ENCODE measurements at regions not wholly inside any gene's neighbourhood (a gene's known extent, or its start where the extent isn't known, plus 50 kb on each side); places are given as distances from the start of the nearest gene placed in this dataset.

DNA sequence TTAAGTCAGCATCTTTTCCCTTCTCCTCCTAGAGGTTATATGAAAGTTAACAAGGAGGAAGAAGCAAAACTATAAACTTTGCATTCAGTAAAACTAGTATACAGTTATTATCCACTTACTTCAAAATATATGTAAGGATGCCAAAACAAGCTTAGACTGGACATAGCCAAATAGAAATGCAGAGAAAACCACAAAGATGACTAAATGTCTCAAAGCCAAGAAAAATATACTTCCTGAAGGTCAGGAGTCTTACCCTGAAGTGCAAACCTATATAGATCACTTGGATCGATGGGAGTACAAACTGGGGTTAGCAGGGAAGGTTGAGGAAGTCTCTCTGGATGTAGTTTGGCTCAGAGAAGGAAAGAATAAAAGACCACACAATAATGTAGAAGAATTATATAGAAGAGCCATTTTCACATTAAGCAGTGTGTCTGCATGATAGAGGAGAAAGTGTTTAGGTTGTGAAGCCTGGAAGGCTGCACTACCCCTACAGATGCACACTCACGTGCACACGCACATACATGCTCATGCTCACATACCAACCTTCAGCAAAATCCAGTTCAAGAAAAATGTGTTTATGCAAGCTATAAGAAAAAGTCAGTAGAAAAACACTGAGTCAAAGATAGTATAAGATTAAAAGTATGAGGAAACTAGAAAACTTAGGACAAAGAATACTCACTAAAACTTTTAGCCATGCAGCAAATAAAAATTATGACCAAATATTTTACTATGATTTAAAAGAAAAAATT is 112.1 kb upstream of the RXFP2 start:
- no peaks in the 10 kb centered on the region for H3K79me2 ChIP-seq (ENCODE audit: control insufficient read depth, low read length)
- no peak overlapping the region for H3K4me2 ChIP-seq (ENCODE audit: low read length)

DNA sequence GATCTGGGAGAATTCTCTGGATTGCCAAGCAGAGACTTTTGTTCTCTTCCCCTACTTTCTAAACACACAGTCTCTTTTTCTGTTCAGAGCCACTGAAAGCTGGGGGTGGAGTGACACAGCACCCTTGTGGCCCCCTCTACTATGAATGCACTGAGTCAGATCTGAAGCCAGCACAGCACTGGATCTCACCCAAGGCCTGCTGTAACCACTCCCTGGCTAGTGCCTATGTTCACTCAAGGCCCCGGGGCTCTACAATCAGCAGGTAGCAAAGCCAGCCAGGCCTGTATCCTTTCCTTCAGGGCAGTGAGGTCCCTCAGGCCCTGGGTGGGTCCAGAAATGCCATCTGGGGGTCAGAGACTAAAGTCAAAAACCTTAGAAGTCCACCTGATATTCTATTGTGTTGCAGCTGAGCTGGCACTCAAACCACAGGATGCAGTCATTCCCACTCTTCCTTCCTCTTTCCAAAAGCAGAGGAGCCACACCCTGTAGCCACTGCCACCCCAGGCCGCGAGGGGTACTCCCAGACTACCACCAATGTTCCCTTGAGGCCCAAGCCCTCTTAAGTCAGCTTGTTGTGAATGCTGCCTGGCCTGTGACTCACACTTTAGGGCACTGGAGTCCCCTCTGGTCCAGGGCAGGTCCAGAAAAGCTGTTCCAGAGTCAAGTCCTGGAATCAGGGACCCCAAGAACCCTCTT is 110.1 kb upstream of the RXFP2 start:
- Histone ChIP-seq H3K4me2 (ENCODE audit: low read length) (no peak overlapping the region), H3K9me3 (ENCODE audit: control insufficient read depth, insufficient read depth, low read length) (no peaks in the 10 kb centered on the region), H3K79me2 (ENCODE audit: control insufficient read depth, low read length) (no peaks in the 10 kb centered on the region), H3K4me3 (ENCODE audit: low read length) (no peak overlapping the region), H3K27me3 (ENCODE audit: control insufficient read depth, low read length) (no peaks in the 10 kb centered on the region), H3K27ac (ENCODE audit: low read depth, low read length) (no peak overlapping the region), H3K9me2 (replicated peaks; ENCODE audit: control insufficient read depth, low read length) (no peaks in the 10 kb centered on the region), H3K36me3 (ENCODE audit: control insufficient read depth, low read length) (no peaks in the 10 kb centered on the region), H3F3A (ENCODE audit: control insufficient read depth, insufficient read depth) (no peaks in the 10 kb centered on the region), H3K4me1 (ENCODE audit: control insufficient read depth, low read length) (no peaks in the 10 kb centered on the region), H4K20me1 (ENCODE audit: control insufficient read depth, insufficient read depth, low read depth, low read length) (no peaks in the 10 kb centered on the region)
- TF ChIP-seq EZH2phosphoT487 (IDR thresholded peaks at IDR 0.05; ENCODE audit: borderline replicate concordance, low read length) = no peak
- TF ChIP-seq, protein P1, sequence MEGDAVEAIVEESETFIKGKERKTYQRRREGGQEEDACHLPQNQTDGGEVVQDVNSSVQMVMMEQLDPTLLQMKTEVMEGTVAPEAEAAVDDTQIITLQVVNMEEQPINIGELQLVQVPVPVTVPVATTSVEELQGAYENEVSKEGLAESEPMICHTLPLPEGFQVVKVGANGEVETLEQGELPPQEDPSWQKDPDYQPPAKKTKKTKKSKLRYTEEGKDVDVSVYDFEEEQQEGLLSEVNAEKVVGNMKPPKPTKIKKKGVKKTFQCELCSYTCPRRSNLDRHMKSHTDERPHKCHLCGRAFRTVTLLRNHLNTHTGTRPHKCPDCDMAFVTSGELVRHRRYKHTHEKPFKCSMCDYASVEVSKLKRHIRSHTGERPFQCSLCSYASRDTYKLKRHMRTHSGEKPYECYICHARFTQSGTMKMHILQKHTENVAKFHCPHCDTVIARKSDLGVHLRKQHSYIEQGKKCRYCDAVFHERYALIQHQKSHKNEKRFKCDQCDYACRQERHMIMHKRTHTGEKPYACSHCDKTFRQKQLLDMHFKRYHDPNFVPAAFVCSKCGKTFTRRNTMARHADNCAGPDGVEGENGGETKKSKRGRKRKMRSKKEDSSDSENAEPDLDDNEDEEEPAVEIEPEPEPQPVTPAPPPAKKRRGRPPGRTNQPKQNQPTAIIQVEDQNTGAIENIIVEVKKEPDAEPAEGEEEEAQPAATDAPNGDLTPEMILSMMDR (IDR thresholded peaks at IDR 0.05; ENCODE audit: low read depth, low read length, poor library complexity, severe bottlenecking) = no peak

More for the DNA sequence above, 112.1 kb upstream of the RXFP2 start:
- Histone ChIP-seq H3K9me3 (ENCODE audit: control insufficient read depth, insufficient read depth, low read length) (no peaks in the 10 kb centered on the region), H3K9me2 (replicated peaks; ENCODE audit: control insufficient read depth, low read length) (no peaks in the 10 kb centered on the region), H3K36me3 (ENCODE audit: control insufficient read depth, low read length) (no peaks in the 10 kb centered on the region), H3K4me3 (ENCODE audit: low read length) (no peak overlapping the region), H4K20me1 (ENCODE audit: control insufficient read depth, insufficient read depth, low read depth, low read length) (no peaks in the 10 kb centered on the region), H3F3A (ENCODE audit: control insufficient read depth, insufficient read depth) (no peaks in the 10 kb centered on the region), H3K27me3 (ENCODE audit: control insufficient read depth, low read length) (no peaks in the 10 kb centered on the region), H3K4me1 (ENCODE audit: control insufficient read depth, low read length) (no peaks in the 10 kb centered on the region), H3K27ac (ENCODE audit: low read depth, low read length) (no peak overlapping the region)
- no peak for TF ChIP-seq EZH2phosphoT487 (IDR thresholded peaks at IDR 0.05; ENCODE audit: borderline replicate concordance, low read length)
- TF ChIP-seq, protein P1 (IDR thresholded peaks at IDR 0.05; ENCODE audit: low read depth, low read length, poor library complexity, severe bottlenecking) = no peak

DNA sequence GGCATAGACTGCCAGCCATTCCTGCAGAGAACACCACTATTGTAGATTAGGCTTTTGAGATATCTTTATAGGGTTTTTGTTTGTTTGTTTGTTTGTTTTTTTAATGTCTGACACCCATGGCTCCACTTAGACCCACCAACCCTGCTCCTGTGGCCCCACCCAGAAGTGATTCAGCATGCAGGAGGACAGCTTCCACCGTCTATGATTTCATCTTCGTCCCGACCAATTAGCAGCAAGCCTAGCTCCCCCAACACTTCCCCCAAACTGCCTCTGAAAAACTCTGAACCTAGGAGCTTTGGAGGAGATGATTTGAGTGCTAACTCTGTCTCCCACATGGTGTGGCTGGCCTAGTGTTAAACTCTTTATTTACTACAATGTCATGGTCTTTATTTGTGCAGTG is 108.3 kb upstream of the RXFP2 start:
- H3F3A ChIP-seq (ENCODE audit: control insufficient read depth, insufficient read depth) = no peaks in the 10 kb centered on the region
- no peaks in the 10 kb centered on the region for H3K9me2 ChIP-seq (replicated peaks; ENCODE audit: control insufficient read depth, low read length)
- H3K9me3 ChIP-seq (ENCODE audit: control insufficient read depth, insufficient read depth, low read length) = no peaks in the 10 kb centered on the region
- H3K36me3 ChIP-seq (ENCODE audit: control insufficient read depth, low read length) = no peaks in the 10 kb centered on the region
- H3K4me2 ChIP-seq (ENCODE audit: low read length) = no peak overlapping the region
- no peaks in the 10 kb centered on the region for H4K20me1 ChIP-seq (ENCODE audit: control insufficient read depth, insufficient read depth, low read depth, low read length)
- no peaks in the 10 kb centered on the region for H3K79me2 ChIP-seq (ENCODE audit: control insufficient read depth, low read length)
- no peaks in the 10 kb centered on the region for H3K4me1 ChIP-seq (ENCODE audit: control insufficient read depth, low read length)
- H3K27ac ChIP-seq (ENCODE audit: low read depth, low read length) = no peak overlapping the region
- H3K4me3 ChIP-seq (ENCODE audit: low read length) = no peak overlapping the region
- H3K27me3 ChIP-seq (ENCODE audit: control insufficient read depth, low read length) = no peaks in the 10 kb centered on the region
- TF ChIP-seq, protein P1 (IDR thresholded peaks at IDR 0.05; ENCODE audit: low read depth, low read length, poor library complexity, severe bottlenecking) = no peak
- TF ChIP-seq EZH2phosphoT487 (IDR thresholded peaks at IDR 0.05; ENCODE audit: borderline replicate concordance, low read length) = no peak
